ENCODE measurements at regions not wholly inside any gene's neighbourhood (a gene's known extent, or its start where the extent isn't known, plus 50 kb on each side); places are given as distances from the start of the nearest gene placed in this dataset.

GRCh38 chr2:62595474-62595873 lies 89.5 kb upstream of the TMEM17 start:
- DNase-seq: no peak

DNA sequence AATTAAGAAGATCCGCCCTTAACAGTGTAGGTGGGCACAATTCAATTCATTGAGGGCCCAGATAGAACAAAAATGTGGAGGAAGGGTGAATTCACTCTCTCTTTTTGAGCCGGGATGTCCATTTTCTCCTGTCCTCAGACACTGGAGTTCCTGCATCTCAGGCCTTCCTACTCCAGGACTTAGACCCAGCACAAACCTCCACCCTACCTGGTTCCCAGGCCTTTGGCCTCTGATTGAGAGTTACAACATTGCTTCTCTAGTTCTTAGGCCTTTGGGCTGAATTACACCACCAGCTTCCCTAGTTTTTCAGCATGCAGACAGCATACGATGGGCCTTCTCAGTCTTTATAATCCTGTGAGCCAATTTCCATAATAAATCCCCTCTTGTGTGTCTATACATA lies 87.8 kb upstream of the TMEM17 start:
- DNase-seq: no peak

DNA sequence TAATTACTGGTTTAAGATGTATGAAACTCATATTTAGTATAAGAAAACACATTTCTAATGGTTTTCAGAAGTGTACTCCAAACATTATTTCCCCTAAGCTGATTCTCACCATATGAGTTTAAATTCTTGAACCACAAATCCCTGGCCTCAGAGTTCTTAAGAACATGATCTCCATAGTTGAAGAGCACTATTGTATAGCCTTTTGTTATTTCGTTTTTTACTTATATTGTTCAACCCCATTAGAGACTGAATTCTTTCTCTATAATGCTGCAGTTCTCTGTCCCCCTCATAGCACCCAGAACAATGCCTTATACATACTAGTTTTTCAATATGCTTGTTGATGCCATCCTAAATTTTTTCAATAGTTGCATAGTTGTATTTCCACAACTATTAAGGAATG lies 85.5 kb upstream of the TMEM17 start:
- no peak for DNase-seq

DNA sequence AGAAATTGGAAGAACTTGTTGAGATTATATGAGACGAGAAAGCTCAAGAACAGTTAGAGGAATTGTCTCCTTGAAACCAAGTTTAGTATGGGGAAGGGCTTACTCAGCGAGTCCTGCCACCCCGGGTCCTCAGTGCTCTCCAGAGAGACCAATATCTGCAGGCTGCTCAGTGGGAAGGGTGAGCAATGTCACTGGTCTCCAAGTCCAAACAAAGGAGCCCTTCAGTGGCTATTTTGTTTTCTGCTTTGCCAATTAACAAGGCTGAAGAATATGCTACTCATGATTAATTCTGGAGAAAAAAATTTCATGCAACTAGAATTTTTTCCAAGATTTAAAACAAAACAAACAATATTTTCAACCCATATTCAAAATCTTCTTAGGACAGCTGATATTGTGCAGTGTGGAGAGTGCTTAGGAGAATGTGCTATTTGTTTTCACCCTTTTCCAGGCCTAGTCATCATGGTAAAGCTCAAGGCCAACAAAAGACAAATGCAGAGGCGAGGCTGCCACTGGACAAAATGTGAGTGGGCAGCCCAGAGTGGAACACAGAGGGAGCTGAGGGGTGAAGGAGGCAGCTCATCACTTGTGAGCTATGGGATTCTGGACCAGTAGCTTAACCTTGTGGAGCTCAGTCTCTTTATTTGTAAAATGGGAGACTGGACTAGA lies 83.8 kb upstream of the TMEM17 start:
- no peak for DNase-seq

GRCh38 chr2:62587592-62587991 lies 81.6 kb upstream of the TMEM17 start:
- DNase-seq: no peak

GRCh38 chr2:62586981-62587380 lies 81.0 kb upstream of the TMEM17 start:
- DNase-seq: peak in 1 of 2 experiments; percentile 11

- no peak for DNase-seq
These were observed 73.0 kb upstream of the TMEM17 start for GRCh38 chr2:62578803-62579640.

- no peak for DNase-seq
These were observed 72.2 kb upstream of the TMEM17 start for GRCh38 chr2:62577994-62578781.

DNA sequence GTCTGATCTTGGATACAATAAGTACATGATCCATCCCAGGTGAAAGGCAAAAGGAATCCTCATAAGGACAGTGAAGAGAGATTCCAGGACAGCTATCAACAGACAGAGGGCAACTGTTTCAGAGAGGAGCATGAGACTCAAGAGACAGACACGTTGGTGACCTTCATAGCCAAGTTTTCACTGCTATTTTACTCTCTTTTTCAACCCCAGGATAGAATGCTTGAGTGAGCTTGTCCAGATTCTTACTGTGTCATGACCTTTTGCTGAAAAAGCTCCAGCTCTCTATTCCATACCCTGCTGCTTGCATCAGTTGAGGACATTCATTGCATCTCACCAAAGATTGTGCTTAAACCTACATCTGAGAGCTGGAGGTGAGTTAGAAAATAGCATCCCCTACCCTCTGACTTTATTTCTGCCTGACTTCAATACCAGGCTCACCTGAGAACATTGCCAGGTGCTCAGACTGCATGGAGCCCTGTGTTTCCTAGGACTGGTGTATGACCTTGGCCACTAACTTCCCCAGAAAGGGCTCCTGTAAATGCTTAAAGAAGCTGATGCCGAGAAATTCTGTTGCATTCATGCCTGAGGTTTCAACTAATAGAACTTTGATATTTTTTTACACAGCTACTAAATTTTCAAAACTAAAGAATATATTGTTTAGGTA lies 70.4 kb upstream of the TMEM17 start:
- no peak for DNase-seq

GRCh38 chr2:62573936-62574335 lies 67.9 kb upstream of the TMEM17 start:
- DNase-seq: no peak

DNA sequence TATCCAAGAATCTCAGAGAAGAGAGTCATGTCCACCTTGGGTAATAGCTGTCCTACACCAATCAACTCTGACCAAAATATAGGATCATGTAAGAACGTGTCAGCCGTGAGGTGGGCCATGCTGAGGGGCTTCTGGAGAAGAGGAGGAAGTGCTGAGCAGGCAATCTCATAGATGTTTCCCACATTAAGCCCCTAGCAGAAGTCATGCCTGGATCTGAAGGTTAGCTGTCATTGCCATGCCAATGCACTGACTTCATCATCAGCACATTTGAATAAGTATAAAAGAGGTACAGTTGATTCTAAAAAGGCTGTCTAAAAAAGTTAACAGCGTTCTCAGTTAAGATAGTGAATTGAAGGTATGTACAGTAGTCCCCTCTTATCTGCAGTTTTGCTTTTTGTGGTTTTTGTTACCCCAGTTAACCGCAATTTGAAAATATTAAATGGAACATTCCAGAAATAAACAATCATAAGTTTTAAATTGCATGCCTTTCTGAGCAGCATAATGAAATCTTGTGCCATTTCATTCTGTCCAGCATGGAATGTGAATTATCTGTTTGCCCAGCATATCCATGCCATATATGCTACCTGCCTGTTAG lies 67.2 kb upstream of the TMEM17 start:
- no peak for DNase-seq

GRCh38 chr2:62570861-62571698 lies 65.1 kb upstream of the TMEM17 start:
- DNase-seq: no peak

GRCh38 chr2:62569907-62570841 lies 64.2 kb upstream of the TMEM17 start:
- DNase-seq: no peak

DNA sequence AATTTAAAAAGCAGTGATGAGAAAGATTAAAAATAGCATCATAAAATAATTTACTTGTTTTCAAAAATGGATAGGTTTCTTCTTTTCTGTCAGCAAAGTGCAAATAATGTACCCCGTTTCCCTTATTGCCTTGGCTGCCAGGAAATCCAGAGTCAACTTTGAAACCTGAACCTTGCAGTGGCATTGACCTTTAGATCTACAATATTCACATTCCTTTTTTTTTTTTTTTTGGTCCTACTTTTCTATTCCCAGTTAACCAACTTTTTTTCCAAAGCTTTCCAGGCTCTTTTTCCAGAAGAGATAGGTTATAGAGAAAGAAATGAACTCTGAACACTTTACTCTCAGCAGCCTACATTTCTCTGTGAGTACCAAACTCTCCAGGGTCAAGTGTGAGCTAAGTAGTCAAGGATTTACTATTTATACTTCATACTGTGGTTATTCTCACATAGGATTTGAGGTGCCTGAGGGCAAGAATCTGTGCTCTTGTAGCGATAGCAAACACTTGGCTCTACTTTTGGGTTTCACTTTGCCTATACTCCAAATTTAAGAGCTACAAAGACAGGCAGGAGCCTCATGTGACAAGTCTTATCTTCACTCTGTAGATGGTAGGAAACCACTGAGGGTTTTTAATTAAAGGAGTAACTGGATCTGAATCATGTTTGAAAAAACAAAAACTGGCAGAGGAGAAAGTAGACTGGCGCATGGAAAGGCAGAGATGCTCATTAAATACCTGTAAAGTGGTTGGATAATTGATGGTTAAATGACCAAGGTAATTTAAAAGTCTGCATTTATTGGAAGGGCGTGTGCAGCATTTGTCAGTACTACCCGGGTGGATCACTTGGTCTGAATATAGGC lies 63.2 kb upstream of the TMEM17 start:
- DNase-seq: no peak

- no peak for DNase-seq
These were observed 62.1 kb upstream of the TMEM17 start for GRCh38 chr2:62568074-62568473.

- DNase-seq: no peak
These were observed 61.7 kb upstream of the TMEM17 start for GRCh38 chr2:62567669-62568068.

GRCh38 chr2:62566847-62567246 lies 60.9 kb upstream of the TMEM17 start:
- no peak for DNase-seq

GRCh38 chr2:62565309-62565908 lies 59.4 kb upstream of the TMEM17 start:
- DNase-seq: no peak

All from Kasumi-1 (cell line).